GM18951 (cell line): ENCODE measurements at regions not wholly inside any gene's neighbourhood (a gene's known extent, or its start where the extent isn't known, plus 50 kb on each side); places are given as distances from the start of the nearest gene placed in this dataset.

ENCODE experiments used
- POLR2A ChIP-seq: IDR thresholded peaks from 4 replicates; pipeline ENCODE4 v1.6.1; 2011; ENCODE audit warnings: mild to moderate bottlenecking; ENCODE audit not compliant: insufficient read length, insufficient read depth; ENCODE audit errors: extremely low read depth
- in situ Hi-C: fragments of 300-500 bp; cut with MboI; formaldehyde crosslinking; loops from one replicate; pipeline ENCODE4 v1.12.0; 2022; ENCODE audit warnings: low sequenced_read_pairs, mixed read lengths, inconsistent platforms; ENCODE audit not compliant: unreplicated experiment

- no peak for TF ChIP-seq POLR2A
- in situ Hi-C loops: no loop called here
Observed at GRCh38 chr12:65684906-65685305, 139.4 kb upstream of the HMGA2 start.

- no peak for TF ChIP-seq POLR2A
- in situ Hi-C loops: no loop called here
Observed at GRCh38 chr12:65685514-65685913, 138.8 kb upstream of the HMGA2 start.

DNA sequence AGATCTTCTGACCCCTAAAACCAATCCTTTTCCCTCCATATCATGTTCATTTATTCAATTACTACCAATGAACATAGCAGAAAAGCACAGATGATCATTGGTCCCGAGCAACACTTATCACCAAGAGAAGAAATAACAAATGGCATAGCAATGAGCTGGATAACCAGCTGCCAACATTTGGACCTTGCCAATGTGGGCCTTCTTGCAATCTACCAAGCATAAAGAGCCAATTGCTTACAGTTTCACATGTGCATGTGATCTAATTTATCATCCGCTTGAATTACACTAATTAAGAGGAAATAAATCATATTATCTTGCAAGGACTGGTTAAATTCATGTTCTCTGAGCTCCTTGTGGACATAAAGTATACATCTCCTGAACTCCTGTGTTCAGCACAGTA, 134.8 kb upstream of the HMGA2 start:
- no peak for TF ChIP-seq POLR2A
- in situ Hi-C loops: no loop called here

DNA sequence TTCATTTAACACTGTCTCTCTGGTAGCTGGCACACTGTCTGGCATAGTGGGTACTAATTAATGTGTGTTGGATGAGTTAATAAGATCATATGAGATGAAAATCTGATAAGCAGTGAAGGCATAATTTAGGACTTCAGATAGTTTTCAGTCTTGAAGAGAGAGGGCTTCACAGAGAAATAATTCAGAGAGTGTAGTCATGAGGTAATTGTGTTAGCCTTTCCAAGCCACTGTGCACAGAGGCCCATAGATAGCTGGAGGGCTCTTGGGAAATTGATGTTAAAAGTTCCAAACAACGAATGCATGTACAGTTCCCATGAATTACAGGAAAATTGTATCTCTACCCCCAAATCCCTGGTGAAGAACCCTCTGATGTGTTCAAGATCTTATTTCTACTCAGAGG, 133.8 kb upstream of the HMGA2 start:
- no peak for TF ChIP-seq POLR2A
- in situ Hi-C loops: no loop called here

GRCh38 chr12:65694130-65694529, 130.2 kb upstream of the HMGA2 start:
- in situ Hi-C loops: no loop called here

DNA sequence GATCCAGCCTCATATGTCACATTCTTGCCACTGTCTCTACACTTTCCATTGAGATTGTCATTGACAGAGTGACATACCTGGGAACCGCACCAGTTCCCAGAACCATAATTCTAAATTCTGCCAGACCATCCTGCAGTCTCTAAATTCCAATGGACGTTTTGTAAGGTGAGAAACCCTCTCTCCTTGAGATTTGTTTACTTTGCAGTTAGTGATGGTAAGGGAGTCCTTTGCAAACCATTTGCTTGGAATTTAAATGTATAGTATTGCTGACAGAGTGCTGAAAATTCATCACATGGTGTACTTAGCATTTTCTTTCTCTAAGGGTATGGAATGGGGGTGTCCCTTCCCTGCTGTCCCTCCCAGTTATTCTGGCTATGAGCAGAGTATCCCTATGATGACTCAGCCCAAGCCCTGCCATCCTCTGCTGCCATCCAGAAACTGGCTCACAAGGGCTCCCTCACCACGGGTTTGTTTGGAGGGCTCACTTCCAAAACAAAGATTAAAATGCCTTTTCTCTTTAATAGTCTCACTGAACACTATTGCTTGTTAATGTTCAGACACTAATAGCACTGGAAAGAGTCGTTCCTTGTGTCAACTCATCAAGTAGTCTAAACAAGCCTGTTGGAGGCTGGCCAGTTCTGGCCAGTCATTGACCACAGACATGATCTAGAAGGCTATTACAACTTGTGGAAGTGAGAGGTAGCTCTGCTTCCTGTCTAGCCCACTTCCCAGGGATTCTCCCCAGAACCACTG, 129.0 kb upstream of the HMGA2 start:
- no peak for TF ChIP-seq POLR2A
- in situ Hi-C loops: no loop called here

More at GRCh38 chr12:65694130-65694529, 130.2 kb upstream of the HMGA2 start:
- no peak for TF ChIP-seq POLR2A

DNA sequence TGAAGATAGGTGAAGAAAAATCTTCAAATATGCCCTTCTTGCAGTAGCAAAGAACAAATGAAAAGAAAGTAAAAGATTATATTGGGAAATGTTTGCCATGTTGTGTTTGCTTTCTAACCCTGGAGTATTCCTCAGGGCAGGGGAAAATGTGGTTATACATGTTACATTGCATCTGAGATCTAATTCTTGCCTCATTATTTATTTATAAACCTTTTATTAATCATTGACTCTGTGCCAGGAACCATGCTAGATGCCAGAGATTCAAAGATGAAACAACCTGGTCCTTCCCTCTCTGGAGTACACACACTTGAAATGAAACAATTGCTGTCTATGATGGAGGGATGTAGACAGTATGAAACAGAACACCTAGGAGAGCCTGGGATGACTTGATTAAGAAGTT, 128.1 kb upstream of the HMGA2 start:
- in situ Hi-C loops: no loop called here

DNA sequence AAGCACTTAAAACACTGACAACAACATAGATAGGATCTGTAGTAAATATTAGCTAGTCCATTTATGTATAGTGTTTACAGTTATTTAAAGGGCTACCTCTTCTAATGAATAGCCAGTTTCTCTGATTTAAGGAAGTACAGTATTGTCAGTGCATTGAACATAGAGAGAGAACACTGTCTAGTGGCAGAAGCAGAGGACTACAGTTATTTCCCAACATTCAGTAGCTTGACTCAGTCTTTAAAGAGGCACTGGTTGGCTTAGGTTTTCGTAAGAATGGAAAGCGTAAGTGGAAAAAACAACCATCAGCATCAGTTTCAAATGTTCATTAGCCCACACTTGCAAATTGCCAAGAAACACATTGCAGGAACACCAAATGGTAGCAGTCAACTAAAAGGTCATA, 125.0 kb upstream of the HMGA2 start:
- in situ Hi-C loops: no loop called here
- no peak for TF ChIP-seq POLR2A

More for the DNA sequence above, 128.1 kb upstream of the HMGA2 start:
- TF ChIP-seq POLR2A: no peak

- no peak for TF ChIP-seq POLR2A
- in situ Hi-C loops: no loop called here
Observed at GRCh38 chr12:65703176-65703575, 121.1 kb upstream of the HMGA2 start.

DNA sequence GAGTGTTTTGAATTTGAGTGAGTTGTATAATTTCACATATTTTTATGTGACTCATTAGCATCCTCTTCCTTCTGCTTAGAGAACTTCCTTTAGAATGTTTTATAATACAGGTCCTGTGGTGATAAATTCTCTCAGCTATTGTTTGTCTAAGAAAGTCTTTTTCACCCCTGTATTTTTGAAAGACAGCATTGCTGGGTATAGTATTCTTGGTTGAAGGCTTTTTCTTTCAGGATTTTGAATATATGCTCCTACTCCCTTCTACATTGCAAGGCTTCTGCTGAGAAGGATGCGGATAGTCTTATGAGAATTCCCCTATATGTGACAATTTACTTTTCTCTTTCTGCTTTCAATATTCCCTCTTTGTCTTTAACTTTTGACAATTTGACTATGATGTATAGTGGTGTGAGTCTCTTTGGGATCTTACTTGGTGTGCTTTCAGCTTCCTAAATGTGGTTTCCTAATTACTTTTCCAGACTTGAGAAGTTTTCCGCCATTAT, 118.9 kb upstream of the HMGA2 start:
- in situ Hi-C loops: no loop called here
- no peak for TF ChIP-seq POLR2A

GRCh38 chr12:65707051-65707450, 117.2 kb upstream of the HMGA2 start:
- no peak for TF ChIP-seq POLR2A
- in situ Hi-C loops: no loop called here

DNA sequence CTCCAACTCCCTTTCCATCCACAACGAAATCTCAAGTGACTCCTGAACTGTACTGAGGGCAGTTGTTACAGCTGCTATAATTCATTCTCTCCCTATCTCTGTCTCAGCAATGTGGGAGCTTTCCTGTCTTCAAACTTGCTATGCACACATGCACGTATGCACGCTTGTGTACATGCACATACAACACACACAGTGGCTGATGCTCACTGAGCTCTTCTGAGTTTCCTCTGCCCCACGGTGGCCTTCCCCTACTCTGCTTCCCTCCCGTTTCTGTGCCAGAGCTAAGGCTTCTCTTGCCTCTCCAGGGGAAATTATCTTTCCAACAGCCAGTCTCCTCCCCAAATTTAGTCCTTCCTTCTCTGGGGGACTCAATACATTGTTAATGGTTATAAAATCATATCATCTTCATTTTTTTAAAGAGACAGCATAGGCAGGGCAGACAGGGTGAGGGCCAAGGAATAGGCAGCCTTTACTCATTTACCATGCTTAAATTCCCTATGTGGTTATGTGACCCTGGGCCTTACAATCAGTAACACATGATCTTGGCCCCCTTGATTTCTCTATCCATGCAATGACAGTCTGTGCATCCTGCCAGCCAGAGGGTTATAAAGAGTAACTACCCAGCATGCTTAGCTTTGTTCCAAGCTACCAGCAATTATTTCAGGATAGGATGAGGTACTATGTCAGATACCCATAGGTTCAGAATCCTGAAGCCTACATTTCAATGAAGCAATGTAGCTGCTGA, 111.9 kb upstream of the HMGA2 start:
- no peak for TF ChIP-seq POLR2A
- in situ Hi-C loops: no loop called here

GRCh38 chr12:65715961-65716360, 108.3 kb upstream of the HMGA2 start:
- TF ChIP-seq POLR2A: no peak
- in situ Hi-C loops: no loop called here

- in situ Hi-C loops: no loop called here
- no peak for TF ChIP-seq POLR2A
Observed at GRCh38 chr12:65720136-65721130, 103.8 kb upstream of the HMGA2 start.
